Large intestine (tissue), 3 donors: ENCODE measurements at regions not wholly inside any gene's neighbourhood (a gene's known extent, or its start where the extent isn't known, plus 50 kb on each side); places are given as distances from the start of the nearest gene placed in this dataset.

Experiments
- DNase-seq, 2 donors: peaks; one replicate each; pipeline versions ENCODE4 v3.0.0 to v3.0.0-alpha.2; 2013
- H3K27ac ChIP-seq: one replicate; pipeline ENCODE4 v1.5.1; 2013; ENCODE audit warnings: low read length
- H3K27me3 ChIP-seq: 2 replicates; pipeline ENCODE4 v1.6.1; 2013; ENCODE audit warnings: low read length; ENCODE audit not compliant: control insufficient read depth, insufficient read depth
- H3K36me3 ChIP-seq: 2 replicates; pipeline ENCODE4 v1.6.1; 2013; ENCODE audit warnings: low read length; ENCODE audit not compliant: control insufficient read depth, insufficient read depth
- H3K4me1 ChIP-seq: one replicate; pipeline ENCODE4 v1.6.1; 2013; ENCODE audit warnings: low read length; ENCODE audit not compliant: control insufficient read depth, insufficient read depth
- H3K4me3 ChIP-seq: one replicate; pipeline ENCODE4 v1.5.1; 2013; ENCODE audit warnings: low read length
- H3K9me3 ChIP-seq: one replicate; pipeline ENCODE4 v1.6.1; 2013; ENCODE audit warnings: mild to moderate bottlenecking, low read depth, low read length, moderate library complexity; ENCODE audit not compliant: control insufficient read depth
- WGBS: methylation state at CpG from one replicate; pipeline ENCODE4 v1.1.5; 2013; ENCODE audit warnings: low lambda C conversion rate; ENCODE audit not compliant: insufficient coverage; 5-methylcytosine and 5-hydroxymethylcytosine counted together

- Histone ChIP-seq H3K4me3 (no peak overlapping the region), H3K9me3 (peaks cover 6% of the 10 kb centered on the region), H3K4me1 (peaks cover 5% of the 10 kb centered on the region), H3K27me3 (no peaks in the 10 kb centered on the region), H3K36me3 (no peaks in the 10 kb centered on the region), H3K27ac (no peak overlapping the region)
- DNase-seq, result no peak
These were observed 101.0 kb upstream of the NFE2L3 start for GRCh38 chr7:26051021-26051420.

GRCh38 chr7:26052706-26053105 lies 99.3 kb upstream of the NFE2L3 start:
- peaks cover 6% of the 10 kb centered on the region for H3K9me3 ChIP-seq
- H3K4me3 ChIP-seq, result no peak overlapping the region
- H3K4me1 ChIP-seq, result no peaks in the 10 kb centered on the region
- H3K27ac ChIP-seq, result no peak overlapping the region
- H3K36me3 ChIP-seq, result no peaks in the 10 kb centered on the region
- H3K27me3 ChIP-seq, result no peaks in the 10 kb centered on the region
- DNase-seq, result no peak

- no peak overlapping the region for H3K4me3 ChIP-seq
- no peak for DNase-seq
- WGBS, result no CpG with 5 or more reads among the region's 3 CpGs
- H3K4me1 ChIP-seq, result no peaks in the 10 kb centered on the region
- H3K27ac ChIP-seq, result no peak overlapping the region
- peaks cover 6% of the 10 kb centered on the region for H3K9me3 ChIP-seq
- H3K36me3 ChIP-seq, result no peaks in the 10 kb centered on the region
- H3K27me3 ChIP-seq, result no peaks in the 10 kb centered on the region
These were observed 97.6 kb upstream of the NFE2L3 start for GRCh38 chr7:26054386-26054785.

- no peak overlapping the region for H3K4me3 ChIP-seq
- H3K4me1 ChIP-seq, result no peaks in the 10 kb centered on the region
- 100% methylated on average over 1 of the region's 3 CpGs for WGBS
- H3K36me3 ChIP-seq, result no peaks in the 10 kb centered on the region
- H3K9me3 ChIP-seq, result peaks cover 6% of the 10 kb centered on the region
- no peak overlapping the region for H3K27ac ChIP-seq
- DNase-seq, result no peak
- no peaks in the 10 kb centered on the region for H3K27me3 ChIP-seq
These were observed 96.8 kb upstream of the NFE2L3 start for GRCh38 chr7:26055241-26055640.

- Histone ChIP-seq H3K9me3 (no peaks in the 10 kb centered on the region), H3K27ac (no peak overlapping the region), H3K4me3 (no peak overlapping the region), H3K4me1 (no peaks in the 10 kb centered on the region), H3K27me3 (no peaks in the 10 kb centered on the region), H3K36me3 (no peaks in the 10 kb centered on the region)
- WGBS, result 96% methylated on average over 3 of the region's 6 CpGs
- DNase-seq, result no peak
These were observed 91.0 kb upstream of the NFE2L3 start for GRCh38 chr7:26060733-26061677.

- 100% methylated on average over 3 of the region's 20 CpGs for WGBS
These were observed 90.1 kb upstream of the NFE2L3 start for GRCh38 chr7:26061678-26062603.

DNA sequence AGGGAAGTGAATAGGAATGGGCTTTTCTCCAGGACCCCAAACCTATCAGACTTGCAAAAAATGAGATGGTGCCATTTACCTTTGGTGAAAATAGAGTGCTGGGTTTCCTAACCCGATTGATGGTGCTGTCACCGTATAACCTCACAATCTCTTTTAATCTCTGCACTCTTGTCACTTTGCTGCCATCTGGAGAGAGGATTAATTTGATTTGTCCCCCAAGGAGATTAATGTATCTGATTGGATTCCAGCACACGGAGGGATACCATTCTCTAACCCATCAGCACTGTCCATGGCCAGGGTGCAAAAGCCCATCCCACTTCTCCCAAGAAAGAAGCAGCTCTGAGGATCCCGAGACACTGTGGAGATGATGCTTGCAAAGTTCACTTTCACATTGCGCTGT lies 86.3 kb upstream of the NFE2L3 start:
- no CpG with 5 or more reads among the region's 5 CpGs for WGBS
- H3K27me3 ChIP-seq, result no peaks in the 10 kb centered on the region
- no peaks in the 10 kb centered on the region for H3K36me3 ChIP-seq
- H3K4me3 ChIP-seq, result no peak overlapping the region
- DNase-seq, result no peak
- no peaks in the 10 kb centered on the region for H3K9me3 ChIP-seq
- H3K4me1 ChIP-seq, result no peaks in the 10 kb centered on the region
- no peak overlapping the region for H3K27ac ChIP-seq

More at GRCh38 chr7:26061678-26062603, 90.1 kb upstream of the NFE2L3 start:
- Histone ChIP-seq H3K4me1 (no peaks in the 10 kb centered on the region), H3K4me3 (no peak overlapping the region), H3K27me3 (no peaks in the 10 kb centered on the region), H3K27ac (no peak overlapping the region), H3K9me3 (no peaks in the 10 kb centered on the region), H3K36me3 (no peaks in the 10 kb centered on the region)
- DNase-seq, result peak; percentile 46 to 68

DNA sequence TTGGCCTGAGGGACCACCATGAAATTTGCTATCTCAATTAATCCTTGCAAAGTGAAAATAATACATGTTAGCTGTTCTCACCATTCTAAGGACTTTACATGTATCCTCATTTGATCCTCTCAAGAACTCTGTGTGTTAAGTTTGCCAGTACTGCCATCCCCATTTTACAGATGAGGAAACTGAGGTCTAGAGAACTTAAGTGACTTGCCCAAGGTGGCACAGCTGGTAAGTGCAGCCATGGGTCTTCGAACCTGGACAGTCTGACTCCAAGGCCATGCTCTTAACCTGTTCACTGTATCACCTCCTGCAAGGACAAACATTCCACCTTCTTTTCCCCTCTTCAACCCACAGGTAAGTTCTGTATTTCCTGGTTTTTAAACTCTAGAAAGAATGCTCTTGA lies 85.3 kb upstream of the NFE2L3 start:
- Histone ChIP-seq H3K27ac (no peak overlapping the region), H3K9me3 (no peaks in the 10 kb centered on the region), H3K27me3 (no peaks in the 10 kb centered on the region), H3K4me3 (no peak overlapping the region), H3K4me1 (no peaks in the 10 kb centered on the region), H3K36me3 (no peaks in the 10 kb centered on the region)
- no peak for DNase-seq
- WGBS, result no CpG with 5 or more reads among the region's 1 CpG

DNA sequence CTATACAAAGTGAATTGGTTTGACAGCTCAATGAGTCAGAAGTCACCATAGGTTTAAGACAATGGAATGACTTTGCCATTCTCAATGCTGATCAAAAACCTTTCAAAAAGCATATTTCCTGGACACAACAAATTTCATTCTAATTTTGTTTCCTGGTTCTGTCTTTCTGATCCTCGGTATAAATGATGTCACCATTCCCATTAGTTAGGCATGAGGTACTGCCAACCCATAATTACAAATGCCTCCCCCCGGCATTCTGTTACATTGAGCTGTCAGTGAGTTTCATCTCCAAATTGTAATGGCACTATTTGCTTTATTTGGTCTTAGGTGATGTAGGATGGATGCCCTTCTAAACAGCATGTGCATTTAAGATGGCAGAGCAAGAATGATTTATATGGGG lies 81.7 kb upstream of the NFE2L3 start:
- no peaks in the 10 kb centered on the region for H3K9me3 ChIP-seq
- DNase-seq, result no peak
- no peaks in the 10 kb centered on the region for H3K36me3 ChIP-seq
- no peak overlapping the region for H3K27ac ChIP-seq
- H3K4me1 ChIP-seq, result no peaks in the 10 kb centered on the region
- whole genome bisulfite sequencing, result no CpG with 5 or more reads among the region's 2 CpGs
- H3K4me3 ChIP-seq, result no peak overlapping the region
- no peaks in the 10 kb centered on the region for H3K27me3 ChIP-seq

- Histone ChIP-seq H3K27ac (no peak overlapping the region), H3K27me3 (no peaks in the 10 kb centered on the region), H3K4me1 (peaks cover 3% of the 10 kb centered on the region), H3K36me3 (no peaks in the 10 kb centered on the region), H3K4me3 (no peak overlapping the region), H3K9me3 (no peaks in the 10 kb centered on the region)
- whole genome bisulfite sequencing, result 82% methylated on average over 1 of the region's 4 CpGs
- DNase-seq, result no peak
These were observed 80.2 kb upstream of the NFE2L3 start for GRCh38 chr7:26071622-26072456.
